PC-3 (cell line): ENCODE measurements at regions not wholly inside any gene's neighbourhood (a gene's known extent, or its start where the extent isn't known, plus 50 kb on each side); places are given as distances from the start of the nearest gene placed in this dataset.

ENCODE experiments used
- ATAC-seq: fragments of 200-7000 bp; cut with Tn5 transposase; 2 replicates; pipeline ENCODE4 v1.9.1; 2020; ENCODE audit warnings: mild to moderate bottlenecking, moderate library complexity
- BruUV-seq: library from RNA; stranded (reverse); fragments of 400-500 nt; replicated peaks from 2 replicates; lab custom pipeline; 2021; lab: Mats Ljungman, UMichigan
- CTCF ChIA-PET: fragments of 300-600 bp; sonication (Branson Sonifier 250); formaldehyde crosslinking; loops from one replicate; lab custom pipeline; 2022; ENCODE audit warnings: antibody characterized with exemption; lab: Charles Lee
- POLR2A ChIA-PET: fragments of 300-600 bp; sonication (Branson Sonifier 250); formaldehyde crosslinking; loops from one replicate; lab custom pipeline; 2022; ENCODE audit warnings: antibody characterized with exemption; ENCODE audit not compliant: unreplicated experiment; lab: Charles Lee
- DNase-seq: peaks from one replicate; pipeline ENCODE4 v3.0.0-alpha.2; 2015
- H2AFZ ChIP-seq: fragments of 300-600 bp; sonication (generic); 2 replicates; pipeline ENCODE4 v1.6.0; 2016; ENCODE audit warnings: antibody characterized with exemption, low read length
- H3F3A ChIP-seq: fragments of 300-600 bp; sonication (generic); one replicate; pipeline ENCODE4 v1.6.0; 2017; ENCODE audit warnings: antibody characterized with exemption, low read length, control low read depth, mild to moderate bottlenecking; ENCODE audit not compliant: unreplicated experiment
- H3K27ac ChIP-seq: fragments of 300-600 bp; sonication (generic); 2 replicates; pipeline ENCODE4 v1.5.1; 2016; ENCODE audit warnings: mild to moderate bottlenecking, low read length
- H3K27me3 ChIP-seq: fragments of 300-600 bp; sonication (generic); 2 replicates; pipeline ENCODE4 v1.6.1; 2016; ENCODE audit warnings: low read length, mixed read lengths
- H3K36me3 ChIP-seq: fragments of 300-600 bp; sonication (generic); 2 replicates; pipeline ENCODE4 v1.6.1; 2016; ENCODE audit warnings: low read depth, mixed run types, low read length, mixed read lengths
- H3K4me1 ChIP-seq: fragments of 300-600 bp; sonication (generic); 2 replicates; pipeline ENCODE4 v1.5.1; 2016; ENCODE audit warnings: low read length; ENCODE audit not compliant: insufficient read depth
- H3K4me2 ChIP-seq: fragments of 300-600 bp; sonication (generic); 2 replicates; pipeline ENCODE4 v1.6.0; 2016; ENCODE audit warnings: low read length
- H3K4me3 ChIP-seq: fragments of 300-600 bp; sonication (generic); 2 replicates; pipeline ENCODE4 v1.5.1; 2016; ENCODE audit warnings: mild to moderate bottlenecking, low read length, mixed read lengths
- H3K79me2 ChIP-seq: fragments of 300-600 bp; sonication (generic); 2 replicates; pipeline ENCODE4 v1.6.1; 2017; ENCODE audit warnings: low read length, mixed read lengths
- H3K9ac ChIP-seq: fragments of 300-600 bp; sonication (generic); 2 replicates; pipeline ENCODE4 v1.6.0; 2016; ENCODE audit warnings: mild to moderate bottlenecking, low read length
- H3K9me2 ChIP-seq: fragments of 300-600 bp; sonication (generic); replicated peaks from 2 replicates; pipeline ENCODE4 v1.6.1; 2016; ENCODE audit warnings: mixed run types, low read length, mixed read lengths
- H3K9me3 ChIP-seq: fragments of 300-600 bp; sonication (generic); 2 replicates; pipeline ENCODE4 v1.6.1; 2016; ENCODE audit warnings: low read length, mixed read lengths
- H4K20me1 ChIP-seq: fragments of 300-600 bp; sonication (generic); 2 replicates; pipeline ENCODE4 v1.6.1; 2016; ENCODE audit warnings: low read length, mixed read lengths
- CTCF ChIP-seq: fragments of 300-600 bp; sonication (generic); conservative IDR thresholded peaks from 2 replicates; pipeline ENCODE4 v1.5.1; 2017; ENCODE audit warnings: antibody characterized with exemption, low read depth, mild to moderate bottlenecking, low read length
- EZH2 ChIP-seq: fragments of 300-600 bp; sonication (generic); IDR thresholded peaks from one replicate; pipeline ENCODE4 v1.6.1; 2017; ENCODE audit warnings: antibody characterized with exemption, mild to moderate bottlenecking, low read length; ENCODE audit not compliant: unreplicated experiment
- EZH2phosphoT487 ChIP-seq: fragments of 300-600 bp; sonication (generic); IDR thresholded peaks from 2 replicates; pipeline ENCODE4 v1.6.1; 2018; ENCODE audit warnings: mild to moderate bottlenecking, antibody characterized with exemption, low read length, borderline replicate concordance
- intact Hi-C: fragments of 100-400 bp; cut with micrococcal nuclease; formaldehyde crosslinking; loops from 2 replicates; pipeline ENCODE4 v1.9.0; 2023

- Histone ChIP-seq H3K36me3 (no peaks in the 10 kb centered on the region), H3K27me3 (no peaks in the 10 kb centered on the region), H3K4me3 (no peak overlapping the region), H2AFZ (no peak overlapping the region), H3K4me1 (no peaks in the 10 kb centered on the region), H3K4me2 (no peak overlapping the region), H3K79me2 (no peaks in the 10 kb centered on the region), H3K9ac (no peak overlapping the region), H4K20me1 (no peaks in the 10 kb centered on the region), H3F3A (no peaks in the 10 kb centered on the region), H3K9me2 (no peaks in the 10 kb centered on the region), H3K27ac (no peak overlapping the region), H3K9me3 (no peaks in the 10 kb centered on the region)
- BruUV-seq = no TSS peak
- intact Hi-C loops = no loop called here
- no peak for TF ChIP-seq CTCF
- no peak for TF ChIP-seq EZH2
- TF ChIP-seq EZH2phosphoT487 = no peak
- CTCF ChIA-PET = no interaction called here
- ATAC-seq (no peak), DNase-seq (no peak)
- POLR2A ChIA-PET = no interaction called here
Measured at GRCh38 chr10:10197423-10197822, 820.2 kb upstream of the CELF2 start.

- no TSS peak for BruUV-seq
- intact Hi-C loops = no loop called here
- DNase-seq (no peak), ATAC-seq (no peak)
- TF ChIP-seq EZH2 (no peak), CTCF (no peak), EZH2phosphoT487 (no peak)
- no peaks in the 10 kb centered on the region for H3K9me2 ChIP-seq
- H2AFZ ChIP-seq = no peak overlapping the region
- H4K20me1 ChIP-seq = no peaks in the 10 kb centered on the region
- H3K27me3 ChIP-seq = no peaks in the 10 kb centered on the region
- no peaks in the 10 kb centered on the region for H3K36me3 ChIP-seq
- no peaks in the 10 kb centered on the region for H3K4me1 ChIP-seq
- H3K79me2 ChIP-seq = no peaks in the 10 kb centered on the region
- ChIA-PET POLR2A (no interaction called here), CTCF (no interaction called here)
- H3K4me3 ChIP-seq = no peak overlapping the region
- no peaks in the 10 kb centered on the region for H3F3A ChIP-seq
- H3K27ac ChIP-seq = no peak overlapping the region
- no peak overlapping the region for H3K9ac ChIP-seq
- H3K9me3 ChIP-seq = no peaks in the 10 kb centered on the region
- no peak overlapping the region for H3K4me2 ChIP-seq
Measured at GRCh38 chr10:10198363-10198762, 819.3 kb upstream of the CELF2 start.

GRCh38 chr10:10204415-10204814, 813.3 kb upstream of the CELF2 start:
- CTCF ChIA-PET = no interaction called here
- POLR2A ChIA-PET = no interaction called here
- no TSS peak for BruUV-seq
- no peak for DNase-seq
- Histone ChIP-seq H3K4me1 (no peaks in the 10 kb centered on the region), H3K9me2 (no peaks in the 10 kb centered on the region), H3K79me2 (no peaks in the 10 kb centered on the region), H3K36me3 (no peaks in the 10 kb centered on the region), H3K27me3 (no peaks in the 10 kb centered on the region), H3K4me3 (no peak overlapping the region), H4K20me1 (no peaks in the 10 kb centered on the region), H2AFZ (no peak overlapping the region), H3K9me3 (no peaks in the 10 kb centered on the region), H3K9ac (no peak overlapping the region), H3F3A (no peaks in the 10 kb centered on the region), H3K4me2 (no peak overlapping the region), H3K27ac (no peak overlapping the region)
- intact Hi-C loops = no loop called here
- TF ChIP-seq CTCF = no peak
- TF ChIP-seq EZH2phosphoT487 = no peak
- no peak for TF ChIP-seq EZH2
- ATAC-seq = no peak
